Activated naive CD8-positive, alpha-beta T cell treated with anti-CD3 and anti-CD28 coated beads for 36 hours (primary cell): ENCODE measurements at regions not wholly inside any gene's neighbourhood (a gene's known extent, or its start where the extent isn't known, plus 50 kb on each side); places are given as distances from the start of the nearest gene placed in this dataset.

ENCODE experiments used
- DNase-seq: peaks from one replicate; pipeline ENCODE4 v3.0.0; 2021
- H3K27ac Mint-ChIP-seq: one replicate; pipeline ENCODE4 v1.8.0; 2022; ENCODE audit warnings: mild to moderate bottlenecking, moderate library complexity, mixed read lengths
- H3K27me3 Mint-ChIP-seq: one replicate; pipeline ENCODE4 v1.8.0; 2022; ENCODE audit warnings: mild to moderate bottlenecking, mixed read lengths
- H3K36me3 Mint-ChIP-seq: one replicate; pipeline ENCODE4 v1.8.0; 2021; ENCODE audit warnings: mild to moderate bottlenecking, mixed read lengths
- H3K4me1 Mint-ChIP-seq: one replicate; pipeline ENCODE4 v1.8.0; 2021; ENCODE audit warnings: mixed read lengths
- H3K4me3 Mint-ChIP-seq: one replicate; pipeline ENCODE4 v1.8.0; 2022; ENCODE audit warnings: mild to moderate bottlenecking, moderate library complexity, mixed read lengths
- H3K9me3 Mint-ChIP-seq: one replicate; pipeline ENCODE4 v1.8.0; 2022; ENCODE audit warnings: mixed read lengths

GRCh38 chr10:61139592-61139953 is 195.6 kb upstream of the RHOBTB1 start:
- no peaks in the 10 kb centered on the region for H3K4me1 Mint-ChIP-seq
- H3K27ac Mint-ChIP-seq = no peak overlapping the region
- no peak for DNase-seq
- H3K9me3 Mint-ChIP-seq = no peaks in the 10 kb centered on the region
- no peaks in the 10 kb centered on the region for H3K36me3 Mint-ChIP-seq
- H3K27me3 Mint-ChIP-seq = peaks cover 5% of the 10 kb centered on the region
- H3K4me3 Mint-ChIP-seq = no peak overlapping the region

DNA sequence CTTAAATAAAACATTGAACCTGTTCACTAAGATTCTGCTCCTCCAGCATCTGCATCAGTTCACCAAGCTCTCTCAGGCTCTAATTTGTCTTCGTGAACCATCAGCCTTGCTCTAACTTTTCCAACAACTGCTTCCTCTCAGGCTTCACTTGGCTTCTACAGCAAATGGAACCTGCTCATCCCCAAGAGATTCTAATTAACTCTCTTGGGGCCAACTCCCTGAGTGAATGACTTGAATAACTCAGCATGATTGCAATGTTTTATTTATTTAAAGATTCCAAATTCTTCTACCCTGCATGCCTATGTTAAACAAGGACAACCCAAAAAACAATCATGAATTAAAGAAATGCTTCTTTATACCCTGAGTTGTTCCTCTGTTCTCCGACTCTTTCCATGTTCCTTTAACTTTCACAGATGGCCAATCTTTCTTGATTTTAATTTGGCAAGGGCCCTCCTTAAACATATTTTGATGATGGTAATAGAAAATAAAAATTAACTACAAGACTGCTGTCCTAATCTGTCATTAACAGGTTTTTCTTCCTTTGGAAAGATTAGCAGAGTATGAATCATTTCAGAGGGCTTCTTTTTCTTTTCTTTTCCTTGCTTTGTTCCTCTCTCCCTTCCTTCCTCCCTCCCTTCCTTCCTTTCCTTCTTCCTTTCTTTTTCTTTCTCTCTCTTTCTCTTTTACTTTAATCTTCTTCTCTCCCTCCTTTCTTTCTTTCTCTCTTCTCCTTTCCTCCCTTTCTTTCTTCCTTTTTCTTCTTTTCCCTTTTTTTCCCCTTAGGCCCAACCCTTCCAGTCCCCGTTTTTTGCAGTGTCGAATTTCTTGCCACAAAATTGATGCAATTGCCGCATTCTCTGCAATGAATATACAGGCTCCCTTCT is 195.0 kb upstream of the RHOBTB1 start:
- no peak for DNase-seq
- Mint-ChIP-seq H3K27me3 (peaks cover 5% of the 10 kb centered on the region), H3K4me3 (no peak overlapping the region), H3K4me1 (no peaks in the 10 kb centered on the region), H3K9me3 (no peaks in the 10 kb centered on the region), H3K27ac (no peak overlapping the region), H3K36me3 (no peaks in the 10 kb centered on the region)

GRCh38 chr10:61136139-61136538 is 192.2 kb upstream of the RHOBTB1 start:
- Mint-ChIP-seq H3K36me3 (no peaks in the 10 kb centered on the region), H3K9me3 (no peaks in the 10 kb centered on the region), H3K4me1 (no peaks in the 10 kb centered on the region), H3K27ac (no peak overlapping the region), H3K4me3 (no peak overlapping the region), H3K27me3 (peaks cover 4% of the 10 kb centered on the region)
- DNase-seq = no peak

GRCh38 chr10:61135276-61135721 is 191.3 kb upstream of the RHOBTB1 start:
- Mint-ChIP-seq H3K36me3 (no peaks in the 10 kb centered on the region), H3K27ac (no peak overlapping the region), H3K4me3 (no peak overlapping the region), H3K27me3 (no peaks in the 10 kb centered on the region), H3K4me1 (no peaks in the 10 kb centered on the region), H3K9me3 (no peaks in the 10 kb centered on the region)
- DNase-seq = no peak

DNA sequence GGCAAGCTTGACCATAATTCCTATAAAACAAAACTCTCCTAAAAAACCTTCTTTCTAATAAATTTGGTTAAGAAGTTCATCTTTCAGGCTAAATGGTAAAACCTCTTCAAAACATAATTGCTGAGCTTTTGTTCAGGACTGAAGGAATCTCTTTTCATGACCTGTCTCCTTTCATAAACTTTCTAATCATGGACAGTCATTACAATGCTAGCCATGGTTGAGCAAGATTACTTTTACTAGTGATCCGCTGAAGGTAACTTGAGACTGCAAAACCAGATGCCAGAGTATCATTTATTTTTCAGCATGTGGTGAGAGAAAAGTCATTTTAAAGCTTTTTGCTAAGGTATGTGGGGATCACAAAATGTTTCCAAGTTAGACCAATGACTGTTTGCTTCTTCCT is 186.4 kb upstream of the RHOBTB1 start:
- no peak overlapping the region for H3K27ac Mint-ChIP-seq
- H3K9me3 Mint-ChIP-seq = peaks cover 1% of the 10 kb centered on the region

GRCh38 chr10:61128196-61128595 is 184.2 kb upstream of the RHOBTB1 start:
- no peak overlapping the region for H3K4me3 Mint-ChIP-seq
- DNase-seq = no peak
- no peak overlapping the region for H3K27ac Mint-ChIP-seq
- H3K9me3 Mint-ChIP-seq = peaks cover 1% of the 10 kb centered on the region
- no peaks in the 10 kb centered on the region for H3K4me1 Mint-ChIP-seq
- H3K36me3 Mint-ChIP-seq = no peaks in the 10 kb centered on the region
- H3K27me3 Mint-ChIP-seq = no peaks in the 10 kb centered on the region

More for the DNA sequence above, 186.4 kb upstream of the RHOBTB1 start:
- Mint-ChIP-seq H3K27me3 (no peaks in the 10 kb centered on the region), H3K36me3 (no peaks in the 10 kb centered on the region), H3K4me3 (no peak overlapping the region), H3K4me1 (no peaks in the 10 kb centered on the region)
- no peak for DNase-seq

GRCh38 chr10:61125560-61126170 is 181.7 kb upstream of the RHOBTB1 start:
- Mint-ChIP-seq H3K4me3 (no peak overlapping the region), H3K36me3 (no peaks in the 10 kb centered on the region), H3K9me3 (peaks cover 1% of the 10 kb centered on the region), H3K27me3 (no peaks in the 10 kb centered on the region), H3K27ac (no peak overlapping the region), H3K4me1 (no peaks in the 10 kb centered on the region)
- no peak for DNase-seq

- no peak for DNase-seq
- Mint-ChIP-seq H3K4me1 (no peaks in the 10 kb centered on the region), H3K4me3 (no peak overlapping the region), H3K9me3 (peaks cover 1% of the 10 kb centered on the region), H3K27me3 (no peaks in the 10 kb centered on the region), H3K36me3 (no peaks in the 10 kb centered on the region), H3K27ac (no peak overlapping the region)
Observed at GRCh38 chr10:61124756-61125530, 181.0 kb upstream of the RHOBTB1 start.

DNA sequence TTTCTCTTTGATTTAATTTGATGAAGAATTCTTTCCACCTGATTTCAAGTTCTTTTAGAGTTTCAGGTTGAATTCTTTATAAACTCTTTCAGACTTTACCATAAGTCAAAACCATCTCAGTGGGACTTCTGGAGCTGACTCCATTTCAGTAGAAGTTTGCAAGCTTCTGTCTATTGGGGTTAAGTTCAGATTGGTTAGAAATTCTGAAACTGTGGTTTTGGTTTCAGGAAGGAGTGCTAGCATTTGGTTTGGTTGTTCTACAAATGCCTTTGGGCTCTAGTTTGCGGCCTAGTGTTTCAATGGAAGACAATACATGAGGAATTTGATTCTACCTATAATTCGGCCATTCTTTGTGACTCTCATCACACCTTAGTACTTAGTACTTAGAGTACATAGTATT is 176.8 kb upstream of the RHOBTB1 start:
- no peak for DNase-seq
- Mint-ChIP-seq H3K4me1 (no peaks in the 10 kb centered on the region), H3K9me3 (no peaks in the 10 kb centered on the region), H3K27me3 (no peaks in the 10 kb centered on the region), H3K4me3 (no peak overlapping the region), H3K27ac (no peak overlapping the region), H3K36me3 (no peaks in the 10 kb centered on the region)

GRCh38 chr10:61119573-61119972 is 175.6 kb upstream of the RHOBTB1 start:
- no peaks in the 10 kb centered on the region for H3K27me3 Mint-ChIP-seq
- DNase-seq = no peak
- H3K36me3 Mint-ChIP-seq = no peaks in the 10 kb centered on the region
- H3K4me3 Mint-ChIP-seq = no peak overlapping the region
- no peaks in the 10 kb centered on the region for H3K9me3 Mint-ChIP-seq
- no peak overlapping the region for H3K27ac Mint-ChIP-seq
- H3K4me1 Mint-ChIP-seq = no peaks in the 10 kb centered on the region

DNA sequence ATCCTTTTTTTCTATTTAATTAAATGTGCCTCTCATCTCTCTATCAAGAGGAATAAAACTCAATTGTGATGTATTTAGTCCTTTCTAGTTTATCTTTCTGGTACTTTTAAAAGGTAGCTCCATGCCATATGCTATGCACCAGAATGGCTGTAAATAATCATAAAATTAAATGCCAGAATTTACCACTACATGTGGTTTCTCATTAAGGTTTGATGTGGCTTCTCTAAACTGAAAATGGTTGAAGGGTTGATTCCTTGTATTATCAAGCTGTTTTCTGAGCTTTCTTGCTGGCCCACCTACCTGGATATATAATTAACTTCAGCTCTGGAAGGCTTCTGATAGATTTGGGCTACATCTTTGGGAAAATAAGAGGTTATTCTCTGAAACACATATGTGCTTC is 171.9 kb upstream of the RHOBTB1 start:
- no peak for DNase-seq
- H3K9me3 Mint-ChIP-seq = no peaks in the 10 kb centered on the region
- no peak overlapping the region for H3K27ac Mint-ChIP-seq
- H3K27me3 Mint-ChIP-seq = no peaks in the 10 kb centered on the region
- no peaks in the 10 kb centered on the region for H3K36me3 Mint-ChIP-seq
- no peaks in the 10 kb centered on the region for H3K4me1 Mint-ChIP-seq
- no peak overlapping the region for H3K4me3 Mint-ChIP-seq

GRCh38 chr10:61112771-61113170 is 168.8 kb upstream of the RHOBTB1 start:
- no peaks in the 10 kb centered on the region for H3K36me3 Mint-ChIP-seq
- no peaks in the 10 kb centered on the region for H3K9me3 Mint-ChIP-seq
- no peak for DNase-seq
- H3K27ac Mint-ChIP-seq = no peak overlapping the region
- H3K4me3 Mint-ChIP-seq = no peak overlapping the region
- no peaks in the 10 kb centered on the region for H3K27me3 Mint-ChIP-seq
- H3K4me1 Mint-ChIP-seq = no peaks in the 10 kb centered on the region

DNA sequence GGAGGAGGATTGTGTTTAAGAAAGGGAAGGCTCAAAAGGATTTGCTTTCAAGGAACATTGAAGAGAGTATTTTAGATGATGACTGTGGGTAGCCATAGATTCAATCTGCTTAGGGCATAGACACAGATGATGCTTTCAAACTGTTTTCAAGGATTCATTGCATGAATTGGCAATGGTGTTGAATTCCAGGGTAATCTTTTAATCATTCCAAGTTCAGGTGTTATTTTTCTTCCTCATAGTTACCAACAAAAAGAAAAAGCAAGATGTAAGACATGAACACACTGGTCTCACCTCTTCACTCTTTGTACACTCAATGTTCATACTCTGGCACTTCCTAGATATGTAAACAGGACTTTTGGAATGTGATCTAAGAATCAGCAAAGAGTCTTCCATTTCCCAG is 167.0 kb upstream of the RHOBTB1 start:
- no peak overlapping the region for H3K27ac Mint-ChIP-seq
- H3K4me1 Mint-ChIP-seq = no peaks in the 10 kb centered on the region
- no peak for DNase-seq
- H3K27me3 Mint-ChIP-seq = no peaks in the 10 kb centered on the region
- no peaks in the 10 kb centered on the region for H3K36me3 Mint-ChIP-seq
- H3K9me3 Mint-ChIP-seq = no peaks in the 10 kb centered on the region
- H3K4me3 Mint-ChIP-seq = no peak overlapping the region

GRCh38 chr10:61110188-61110844 is 166.3 kb upstream of the RHOBTB1 start:
- Mint-ChIP-seq H3K9me3 (no peaks in the 10 kb centered on the region), H3K36me3 (no peaks in the 10 kb centered on the region), H3K4me1 (no peaks in the 10 kb centered on the region), H3K27me3 (no peaks in the 10 kb centered on the region), H3K27ac (no peak overlapping the region), H3K4me3 (no peak overlapping the region)
- DNase-seq = no peak

DNA sequence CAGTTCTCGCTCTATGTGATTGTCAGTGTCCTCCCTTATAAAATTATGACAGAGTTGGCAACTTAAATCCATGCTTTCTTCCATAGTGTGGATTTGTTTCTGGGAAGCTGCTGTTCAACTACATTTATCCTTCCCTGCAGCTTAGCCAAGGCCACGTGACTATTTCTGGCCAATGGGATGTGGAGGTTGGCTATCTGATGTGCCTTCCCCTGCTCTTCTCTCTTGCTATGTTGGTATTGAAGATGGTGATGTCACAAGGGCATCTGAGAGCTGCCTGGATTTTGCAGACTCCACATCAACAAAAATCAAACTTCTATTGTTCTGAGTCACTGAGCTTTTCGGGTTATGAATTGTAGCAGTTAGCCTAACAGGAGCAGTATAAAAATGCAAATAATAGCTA is 164.9 kb upstream of the RHOBTB1 start:
- Mint-ChIP-seq H3K27ac (no peak overlapping the region), H3K4me1 (no peaks in the 10 kb centered on the region), H3K9me3 (no peaks in the 10 kb centered on the region), H3K27me3 (no peaks in the 10 kb centered on the region), H3K4me3 (no peak overlapping the region), H3K36me3 (no peaks in the 10 kb centered on the region)
- no peak for DNase-seq
